ENCODE measurements at regions not wholly inside any gene's neighbourhood (a gene's known extent, or its start where the extent isn't known, plus 50 kb on each side); places are given as distances from the start of the nearest gene placed in this dataset.

DNA sequence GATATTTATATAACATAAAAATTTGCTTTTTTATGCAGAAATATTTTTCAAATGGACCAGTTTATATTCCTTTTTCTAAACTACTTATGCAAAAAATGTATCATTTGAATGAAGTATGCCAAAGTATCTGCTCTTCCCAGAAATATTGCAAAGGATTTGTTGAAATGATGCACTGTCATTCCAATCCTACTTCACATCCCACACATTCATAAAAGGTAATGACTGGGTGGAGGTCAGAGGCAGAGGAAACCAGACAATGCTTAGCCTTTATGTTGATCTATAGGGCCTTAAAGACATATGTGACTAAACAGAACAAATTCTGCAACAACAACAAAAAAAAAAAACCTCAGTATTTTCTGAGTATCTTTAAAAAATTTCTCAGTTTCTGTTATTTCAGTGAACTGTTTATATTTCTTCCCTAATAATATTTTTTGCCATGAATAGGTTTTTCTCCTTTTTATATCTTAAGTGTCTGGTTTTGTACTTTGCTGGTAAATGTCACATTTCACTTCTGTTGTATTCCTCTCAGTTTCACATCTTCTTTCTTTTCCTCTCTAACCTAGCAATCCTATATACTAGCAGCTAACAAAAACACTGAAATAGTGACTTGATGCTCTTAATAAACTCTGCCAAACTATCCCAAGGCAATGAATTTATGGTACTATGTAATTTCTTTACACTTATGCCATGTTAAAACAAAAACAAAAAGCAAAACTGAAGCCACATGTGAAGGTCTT, 374.1 kb downstream of the BCKDHB start:
- no peak for ATAC-seq (ENCODE audit: insufficient read depth, low FRiP score)
- TF ChIP-seq, protein P1, sequence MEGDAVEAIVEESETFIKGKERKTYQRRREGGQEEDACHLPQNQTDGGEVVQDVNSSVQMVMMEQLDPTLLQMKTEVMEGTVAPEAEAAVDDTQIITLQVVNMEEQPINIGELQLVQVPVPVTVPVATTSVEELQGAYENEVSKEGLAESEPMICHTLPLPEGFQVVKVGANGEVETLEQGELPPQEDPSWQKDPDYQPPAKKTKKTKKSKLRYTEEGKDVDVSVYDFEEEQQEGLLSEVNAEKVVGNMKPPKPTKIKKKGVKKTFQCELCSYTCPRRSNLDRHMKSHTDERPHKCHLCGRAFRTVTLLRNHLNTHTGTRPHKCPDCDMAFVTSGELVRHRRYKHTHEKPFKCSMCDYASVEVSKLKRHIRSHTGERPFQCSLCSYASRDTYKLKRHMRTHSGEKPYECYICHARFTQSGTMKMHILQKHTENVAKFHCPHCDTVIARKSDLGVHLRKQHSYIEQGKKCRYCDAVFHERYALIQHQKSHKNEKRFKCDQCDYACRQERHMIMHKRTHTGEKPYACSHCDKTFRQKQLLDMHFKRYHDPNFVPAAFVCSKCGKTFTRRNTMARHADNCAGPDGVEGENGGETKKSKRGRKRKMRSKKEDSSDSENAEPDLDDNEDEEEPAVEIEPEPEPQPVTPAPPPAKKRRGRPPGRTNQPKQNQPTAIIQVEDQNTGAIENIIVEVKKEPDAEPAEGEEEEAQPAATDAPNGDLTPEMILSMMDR (IDR thresholded peaks at IDR 0.05; ENCODE audit: control extremely low read depth, extremely low read depth) = no peak
- no peak overlapping the region for H3K9ac ChIP-seq (ENCODE audit: insufficient read depth in 1 of 2, low read length in 2 of 2)
- H3K9me3 ChIP-seq (ENCODE audit: control insufficient read depth in 4 of 4, insufficient read depth in 3 of 4, low read length in 3 of 4) = no peaks in the 10 kb centered on the region
- no peak overlapping the region for H3K4me3 ChIP-seq
- no peaks in the 10 kb centered on the region for H3K27me3 ChIP-seq (ENCODE audit: control insufficient read depth in 3 of 3, insufficient read depth in 3 of 3, low read length in 2 of 3)
- H3K36me3 ChIP-seq (ENCODE audit: control insufficient read depth in 4 of 4, insufficient read depth in 4 of 4, low read length in 4 of 4) = no peaks in the 10 kb centered on the region
- H3K4me1 ChIP-seq (ENCODE audit: control insufficient read depth in 5 of 5, insufficient read depth in 5 of 5, low read length in 5 of 5) = no peaks in the 10 kb centered on the region
- DNase-seq = no peak
- no peak overlapping the region for H3K27ac ChIP-seq (ENCODE audit: low read depth in 1 of 2, low read length in 1 of 2)

DNA sequence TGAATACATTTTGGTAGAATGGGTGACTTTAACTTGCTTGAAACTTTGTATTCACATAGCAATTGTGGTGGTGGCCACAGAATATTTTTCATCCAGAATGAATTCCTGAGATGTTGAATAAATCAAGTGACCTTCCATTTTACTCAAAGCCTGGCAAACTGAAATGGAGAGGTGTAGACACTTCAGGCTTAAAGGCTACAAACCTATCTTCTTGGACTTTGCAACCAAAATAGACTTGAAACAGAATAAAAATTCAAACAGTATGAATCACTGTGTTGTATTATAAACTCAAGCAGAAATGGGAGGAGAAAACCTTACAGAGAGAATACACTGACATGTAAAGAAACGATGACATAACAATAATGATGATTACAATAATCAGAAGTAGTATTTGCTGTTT, 371.6 kb downstream of the BCKDHB start:
- H3K4me1 ChIP-seq (ENCODE audit: control insufficient read depth in 5 of 5, insufficient read depth in 5 of 5, low read length in 5 of 5) = no peaks in the 10 kb centered on the region
- WGBS, 2 donors = 89% methylated on average over 1 of the region's 1 CpG
- ATAC-seq (ENCODE audit: insufficient read depth, low FRiP score) (no peak), DNase-seq (no peak)
- no peaks in the 10 kb centered on the region for H3K36me3 ChIP-seq (ENCODE audit: control insufficient read depth in 4 of 4, insufficient read depth in 4 of 4, low read length in 4 of 4)
- no peak overlapping the region for H3K4me3 ChIP-seq
- no peaks in the 10 kb centered on the region for H3K27me3 ChIP-seq (ENCODE audit: control insufficient read depth in 3 of 3, insufficient read depth in 3 of 3, low read length in 2 of 3)
- H3K9ac ChIP-seq (ENCODE audit: insufficient read depth in 1 of 2, low read length in 2 of 2) = no peak overlapping the region
- no peaks in the 10 kb centered on the region for H3K9me3 ChIP-seq (ENCODE audit: control insufficient read depth in 4 of 4, insufficient read depth in 3 of 4, low read length in 3 of 4)
- no peak overlapping the region for H3K27ac ChIP-seq (ENCODE audit: low read depth in 1 of 2, low read length in 1 of 2)
- TF ChIP-seq, protein P1 (IDR thresholded peaks at IDR 0.05; ENCODE audit: control extremely low read depth, extremely low read depth) = no peak

GRCh38 chr6:80477591-80477990, 371.1 kb downstream of the BCKDHB start:
- WGBS, 2 donors = 45 to 67% methylated on average over 3 of the region's 3 CpGs
- Histone ChIP-seq H3K4me1 (ENCODE audit: control insufficient read depth in 5 of 5, insufficient read depth in 5 of 5, low read length in 5 of 5) (no peaks in the 10 kb centered on the region), H3K36me3 (ENCODE audit: control insufficient read depth in 4 of 4, insufficient read depth in 4 of 4, low read length in 4 of 4) (no peaks in the 10 kb centered on the region), H3K27ac (ENCODE audit: low read depth in 1 of 2, low read length in 1 of 2) (no peak overlapping the region), H3K27me3 (ENCODE audit: control insufficient read depth in 3 of 3, insufficient read depth in 3 of 3, low read length in 2 of 3) (no peaks in the 10 kb centered on the region), H3K9me3 (ENCODE audit: control insufficient read depth in 4 of 4, insufficient read depth in 3 of 4, low read length in 3 of 4) (no peaks in the 10 kb centered on the region), H3K9ac (ENCODE audit: insufficient read depth in 1 of 2, low read length in 2 of 2) (no peak overlapping the region), H3K4me3 (no peak overlapping the region)
- TF ChIP-seq, protein P1 (IDR thresholded peaks at IDR 0.05; ENCODE audit: control extremely low read depth, extremely low read depth) = no peak
- ATAC-seq (ENCODE audit: insufficient read depth, low FRiP score) (no peak), DNase-seq (no peak)

GRCh38 chr6:80472271-80472670, 365.8 kb downstream of the BCKDHB start:
- H3K9ac ChIP-seq (ENCODE audit: insufficient read depth in 1 of 2, low read length in 2 of 2) = no peak overlapping the region
- peaks cover 0 to 6% (median 0%) of the 10 kb centered on the region in 5 donors for H3K4me1 ChIP-seq (ENCODE audit: control insufficient read depth in 5 of 5, insufficient read depth in 5 of 5, low read length in 5 of 5)
- no peaks in the 10 kb centered on the region for H3K9me3 ChIP-seq (ENCODE audit: control insufficient read depth in 4 of 4, insufficient read depth in 3 of 4, low read length in 3 of 4)
- ATAC-seq (ENCODE audit: insufficient read depth, low FRiP score) (no peak), DNase-seq (no peak)
- H3K36me3 ChIP-seq (ENCODE audit: control insufficient read depth in 4 of 4, insufficient read depth in 4 of 4, low read length in 4 of 4) = no peaks in the 10 kb centered on the region
- H3K27me3 ChIP-seq (ENCODE audit: control insufficient read depth in 3 of 3, insufficient read depth in 3 of 3, low read length in 2 of 3) = no peaks in the 10 kb centered on the region
- no peak overlapping the region for H3K4me3 ChIP-seq
- TF ChIP-seq, protein P1 (IDR thresholded peaks at IDR 0.05; ENCODE audit: control extremely low read depth, extremely low read depth) = no peak
- H3K27ac ChIP-seq (ENCODE audit: low read depth in 1 of 2, low read length in 1 of 2) = no peak overlapping the region
- WGBS, 2 donors = 65 to 74% methylated on average over 1 of the region's 1 CpG

Data from lung (tissue), 11 donors.